ENCODE measurements at regions not wholly inside any gene's neighbourhood (a gene's known extent, or its start where the extent isn't known, plus 50 kb on each side); places are given as distances from the start of the nearest gene placed in this dataset.

DNA sequence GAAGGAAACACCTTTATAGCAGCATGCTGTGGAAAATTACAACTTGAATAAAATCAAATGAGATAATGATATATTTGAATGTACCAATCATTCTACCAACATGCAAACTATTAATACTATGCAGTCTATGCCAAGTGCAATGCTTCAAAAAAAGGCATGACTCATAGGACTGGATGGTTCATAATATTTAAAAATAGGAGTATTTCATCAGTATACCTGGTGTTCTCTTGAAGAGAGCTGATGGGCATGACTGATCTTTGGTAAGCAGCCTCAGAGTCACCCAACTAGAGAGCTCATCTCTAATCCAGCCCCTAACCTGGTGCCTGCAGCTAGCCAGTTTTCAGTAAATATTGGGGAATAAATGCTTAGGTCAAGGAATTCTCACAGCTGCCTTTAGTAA, 434.7 kb upstream of the ARRDC4 start:
- TF ChIP-seq, protein P1, sequence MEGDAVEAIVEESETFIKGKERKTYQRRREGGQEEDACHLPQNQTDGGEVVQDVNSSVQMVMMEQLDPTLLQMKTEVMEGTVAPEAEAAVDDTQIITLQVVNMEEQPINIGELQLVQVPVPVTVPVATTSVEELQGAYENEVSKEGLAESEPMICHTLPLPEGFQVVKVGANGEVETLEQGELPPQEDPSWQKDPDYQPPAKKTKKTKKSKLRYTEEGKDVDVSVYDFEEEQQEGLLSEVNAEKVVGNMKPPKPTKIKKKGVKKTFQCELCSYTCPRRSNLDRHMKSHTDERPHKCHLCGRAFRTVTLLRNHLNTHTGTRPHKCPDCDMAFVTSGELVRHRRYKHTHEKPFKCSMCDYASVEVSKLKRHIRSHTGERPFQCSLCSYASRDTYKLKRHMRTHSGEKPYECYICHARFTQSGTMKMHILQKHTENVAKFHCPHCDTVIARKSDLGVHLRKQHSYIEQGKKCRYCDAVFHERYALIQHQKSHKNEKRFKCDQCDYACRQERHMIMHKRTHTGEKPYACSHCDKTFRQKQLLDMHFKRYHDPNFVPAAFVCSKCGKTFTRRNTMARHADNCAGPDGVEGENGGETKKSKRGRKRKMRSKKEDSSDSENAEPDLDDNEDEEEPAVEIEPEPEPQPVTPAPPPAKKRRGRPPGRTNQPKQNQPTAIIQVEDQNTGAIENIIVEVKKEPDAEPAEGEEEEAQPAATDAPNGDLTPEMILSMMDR (conservative IDR thresholded peaks at IDR 0.05 in 1 of 2, IDR thresholded peaks at IDR 0.05 in 1 of 2; ENCODE audit: low read depth in 1 of 2, low read length in 2 of 2), result no peak
- no peak for TF ChIP-seq EZH2 (IDR thresholded peaks at IDR 0.05; ENCODE audit: low read length, missing control alignments)

Measured in fibroblast of lung (primary cell).